Stomach (tissue), 8 donors: ENCODE measurements at regions not wholly inside any gene's neighbourhood (a gene's known extent, or its start where the extent isn't known, plus 50 kb on each side); places are given as distances from the start of the nearest gene placed in this dataset.

Source experiments
- DNase-seq, 2 donors: peaks; one replicate each; pipeline versions ENCODE4 v3.0.0 to v3.0.0-alpha.2; 2013 to 2019
- H3K27ac ChIP-seq, 5 donors: fragments of 200-600 bp in 4 of 5; sonication (generic) in 4 of 5; one replicate each; pipeline ENCODE4 v1.5.1; 2013 to 2019; ENCODE audit warnings: mild to moderate bottlenecking in 1 of 5, moderate library complexity in 1 of 5
- H3K27me3 ChIP-seq, 3 donors: fragments of 200-600 bp; sonication (generic); one replicate each; pipeline ENCODE4 v1.5.1; 2017 to 2019; ENCODE audit warnings: mixed run types in 1 of 3
- H3K36me3 ChIP-seq, 4 donors: fragments of 200-600 bp; sonication (generic); 1 replicate in 3 of 4; 2 replicates in 1 of 4; pipeline ENCODE4 v1.5.1; 2016 to 2019
- H3K4me1 ChIP-seq, 4 donors: fragments of 200-600 bp; sonication (generic); one replicate each; pipeline ENCODE4 v1.5.1; 2016 to 2019
- H3K4me3 ChIP-seq, 4 donors: fragments of 200-600 bp; sonication (generic) in 3 of 4; one replicate each; pipeline ENCODE4 v1.5.1; 2016 to 2019; ENCODE audit warnings: mild to moderate bottlenecking in 1 of 4
- H3K9me3 ChIP-seq, 4 donors: fragments of 200-600 bp; sonication (generic); one replicate each; pipeline ENCODE4 v1.5.1; 2016 to 2019
- CTCF ChIP-seq, 7 experiments: fragments of 450-650 bp in 4 of 7; fragments of 200-600 bp in 3 of 7; sonication (generic) in 3 of 7; IDR thresholded peaks; one replicate each; pipeline ENCODE4 v1.5.1; 2016 to 2019; ENCODE audit warnings: antibody characterized with exemption in 7 of 7, control low read depth in 2 of 7, mild to moderate bottlenecking in 1 of 7
- EP300 ChIP-seq: sonication (generic); formaldehyde crosslinking; IDR thresholded peaks from one replicate; pipeline ENCODE4 v1.6.1; 2017; ENCODE audit warnings: antibody characterized with exemption
- POLR2A ChIP-seq, 4 donors: fragments of 450-650 bp; IDR thresholded peaks; one replicate each; pipeline ENCODE4 v1.6.1; 2016; ENCODE audit warnings: antibody characterized with exemption in 4 of 4, control low read depth in 2 of 4, mild to moderate bottlenecking in 1 of 4, moderate library complexity in 1 of 4
- POLR2AphosphoS5 ChIP-seq, 3 donors: sonication (generic); formaldehyde crosslinking; IDR thresholded peaks; one replicate each; pipeline ENCODE4 v1.6.1; 2016; ENCODE audit warnings: antibody characterized with exemption in 3 of 3
- WGBS, 5 donors: extraction: QIAGEN DNeasy Blood & Tissue Kit in 3 of 5; methylation state at CpG; one replicate each; pipeline versions ENCODE4 v1.1.5 to v1.1.7; 2013 to 2018; 5-methylcytosine and 5-hydroxymethylcytosine counted together
- intact Hi-C: fragments of 100-400 bp; cut with DNase I; formaldehyde crosslinking; loops from one replicate; pipeline ENCODE4 v1.15.1; 2023; ENCODE audit warnings: low total_unique reads
- donor health status: healthy with polysubstance abuse.
- donor health status: Bipolar disorder and iron deficiency.
- donor health status: healthy.

GRCh38 chr5:88142636-88142885 lies 126.1 kb downstream of the TMEM161B start:
- peaks cover 33 to 62% (median 49%) of the 10 kb centered on the region in 4 donors for H3K4me1 ChIP-seq
- no peak for DNase-seq
- peak overlapping the region; percentile 46 to 52 (median 48) for H3K4me3 ChIP-seq
- peak overlapping the region in 2 of 5 donors; percentile 11 to 25 for H3K27ac ChIP-seq
- no peaks in the 10 kb centered on the region for H3K36me3 ChIP-seq
- intact Hi-C loops, result no loop called here
- 8 to 12% (median 11%) methylated on average over 2 of the region's 2 CpGs for WGBS, 5 donors
- H3K9me3 ChIP-seq, result peaks cover 0 to 4% (median 0%) of the 10 kb centered on the region in 4 donors
- TF ChIP-seq EP300, result no peak
- no peak for TF ChIP-seq POLR2AphosphoS5 (IDR thresholded peaks at IDR 0.05)
- TF ChIP-seq CTCF (IDR thresholded peaks at IDR 0.05), result no peak
- no peak for TF ChIP-seq POLR2A (IDR thresholded peaks at IDR 0.05)
- peaks cover 0 to 87% (median 38%) of the 10 kb centered on the region in 3 donors for H3K27me3 ChIP-seq

GRCh38 chr5:88140856-88141752 lies 127.5 kb downstream of the TMEM161B start:
- H3K36me3 ChIP-seq, result no peaks in the 10 kb centered on the region
- H3K27ac ChIP-seq, result peak overlapping the region in 4 of 5 donors; percentile 14 to 62 (median 42)
- DNase-seq, result peak; percentile 95 to 97
- peaks cover 0 to 86% (median 36%) of the 10 kb centered on the region in 3 donors for H3K27me3 ChIP-seq
- intact Hi-C loops, result no loop called here
- H3K9me3 ChIP-seq, result peaks cover 0 to 4% (median 0%) of the 10 kb centered on the region in 4 donors
- WGBS, 5 donors, result 1 to 4% (median 1%) methylated on average over 44 to 49 of the region's 49 CpGs
- TF ChIP-seq CTCF (IDR thresholded peaks at IDR 0.05) (peak in 4 of 7 experiments; percentile 59 to 86 (median 82)), POLR2AphosphoS5 (IDR thresholded peaks at IDR 0.05) (peak in 1 of 3 donors; percentile 35), POLR2A (IDR thresholded peaks at IDR 0.05) (no peak), EP300 (no peak)
- H3K4me1 ChIP-seq, result peaks cover 33 to 62% (median 49%) of the 10 kb centered on the region in 4 donors
- peak overlapping the region; percentile 46 to 52 (median 48) for H3K4me3 ChIP-seq

- intact Hi-C loops, result no loop called here
- H3K4me1 ChIP-seq, result peaks cover 27 to 56% (median 46%) of the 10 kb centered on the region in 4 donors
- peaks cover 0 to 4% (median 0%) of the 10 kb centered on the region in 4 donors for H3K9me3 ChIP-seq
- 6 to 11% (median 7%) methylated on average over 15 of the region's 15 CpGs for WGBS, 5 donors
- H3K36me3 ChIP-seq, result no peaks in the 10 kb centered on the region
- peak overlapping the region in 1 of 5 donors; percentile 62 for H3K27ac ChIP-seq
- TF ChIP-seq CTCF (IDR thresholded peaks at IDR 0.05) (no peak), EP300 (no peak), POLR2AphosphoS5 (IDR thresholded peaks at IDR 0.05) (no peak), POLR2A (IDR thresholded peaks at IDR 0.05) (no peak)
- no peak for DNase-seq
- H3K27me3 ChIP-seq, result peaks cover 0 to 80% (median 29%) of the 10 kb centered on the region in 3 donors
- H3K4me3 ChIP-seq, result peak overlapping the region; percentile 46 to 52 (median 48)
These were observed 128.2 kb downstream of the TMEM161B start for GRCh38 chr5:88140396-88140855.

- Histone ChIP-seq H3K9me3 (no peaks in the 10 kb centered on the region), H3K36me3 (no peaks in the 10 kb centered on the region), H3K27me3 (peaks cover 0 to 14% (median 0%) of the 10 kb centered on the region in 3 donors), H3K4me1 (no peaks in the 10 kb centered on the region), H3K4me3 (no peak overlapping the region), H3K27ac (no peak overlapping the region)
- intact Hi-C loops, result loop anchor here (10.0 kb wide), 1 partner anchor 544 kb away; no protein-coding TSS in a partner anchor
- no peak for DNase-seq
- WGBS, 5 donors, result 86 to 96% (median 93%) methylated on average over 5 of the region's 5 CpGs
- no peak for TF ChIP-seq EP300
- no peak for TF ChIP-seq POLR2AphosphoS5 (IDR thresholded peaks at IDR 0.05)
- no peak for TF ChIP-seq POLR2A (IDR thresholded peaks at IDR 0.05)
- no peak for TF ChIP-seq CTCF (IDR thresholded peaks at IDR 0.05)
These were observed 138.3 kb downstream of the TMEM161B start for GRCh38 chr5:88130211-88130815.
